Activated CD4-positive, alpha-beta T cell treated with anti-CD3 and anti-CD28 coated beads, Interleukin-2, amount 50 U/mL, for 16 hours (primary cell): ENCODE measurements at regions not wholly inside any gene's neighbourhood (a gene's known extent, or its start where the extent isn't known, plus 50 kb on each side); places are given as distances from the start of the nearest gene placed in this dataset.

Experiments
- DNase-seq: peaks from one replicate; pipeline ENCODE4 v3.0.0-alpha.2; 2020

DNA sequence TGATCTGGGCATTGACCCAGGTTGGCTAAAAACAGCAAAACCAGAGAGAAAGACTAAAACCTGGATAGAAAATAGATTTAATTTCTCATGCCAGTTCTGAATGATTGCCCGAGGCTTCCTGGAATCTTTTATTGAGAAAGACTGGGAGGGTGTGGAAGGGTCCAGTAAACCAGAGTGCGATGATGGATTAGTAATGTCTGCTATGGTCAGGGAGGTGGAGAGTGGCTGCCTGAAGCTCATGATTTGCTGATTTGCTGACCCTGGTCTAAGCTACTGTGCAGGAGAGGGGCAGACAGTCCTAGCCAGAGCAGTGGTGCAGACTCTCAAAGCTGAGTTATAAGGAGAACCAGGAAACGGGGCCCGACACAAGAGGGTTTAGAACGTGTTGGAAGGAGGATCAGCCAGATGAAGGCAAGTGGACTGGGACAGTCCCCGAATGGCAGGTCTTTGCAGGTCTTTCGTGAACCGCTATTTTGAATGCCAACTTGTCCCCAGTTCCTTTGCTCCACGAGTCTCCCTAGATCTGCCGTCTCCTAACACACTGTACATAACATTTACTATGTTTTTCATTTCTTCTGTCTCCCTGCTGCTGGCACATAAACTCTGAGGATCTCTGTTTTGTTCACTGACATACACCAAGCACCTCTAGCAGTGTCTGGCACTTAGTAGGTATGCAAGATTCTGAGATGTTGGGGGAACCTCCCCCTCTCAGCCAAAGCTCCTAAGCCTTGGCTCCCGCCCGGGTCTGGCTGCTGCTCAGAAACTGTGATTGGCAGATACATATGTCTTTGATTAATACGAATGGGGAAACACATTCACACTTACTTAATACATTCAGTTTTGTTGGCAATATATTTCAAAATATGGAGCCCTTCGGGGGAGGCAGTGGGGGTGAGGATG is 237.3 kb upstream of the TNRC6C start:
- no peak for DNase-seq

DNA sequence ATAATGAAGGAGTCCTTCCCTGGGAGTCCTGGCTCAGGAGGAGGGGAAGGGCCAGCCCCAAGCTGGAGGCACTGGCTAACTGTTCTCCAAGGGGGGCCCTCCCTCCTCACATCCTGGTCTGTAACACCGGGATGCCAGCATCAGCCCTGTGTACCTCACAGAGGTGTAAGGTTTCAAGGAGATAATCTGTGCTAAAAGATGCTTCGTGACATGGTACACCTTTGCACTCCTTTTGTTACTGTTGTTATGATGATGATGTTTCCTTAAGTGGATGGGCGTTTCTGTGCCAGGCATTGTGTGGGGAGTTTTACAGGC is 236.7 kb upstream of the TNRC6C start:
- DNase-seq = no peak

DNA sequence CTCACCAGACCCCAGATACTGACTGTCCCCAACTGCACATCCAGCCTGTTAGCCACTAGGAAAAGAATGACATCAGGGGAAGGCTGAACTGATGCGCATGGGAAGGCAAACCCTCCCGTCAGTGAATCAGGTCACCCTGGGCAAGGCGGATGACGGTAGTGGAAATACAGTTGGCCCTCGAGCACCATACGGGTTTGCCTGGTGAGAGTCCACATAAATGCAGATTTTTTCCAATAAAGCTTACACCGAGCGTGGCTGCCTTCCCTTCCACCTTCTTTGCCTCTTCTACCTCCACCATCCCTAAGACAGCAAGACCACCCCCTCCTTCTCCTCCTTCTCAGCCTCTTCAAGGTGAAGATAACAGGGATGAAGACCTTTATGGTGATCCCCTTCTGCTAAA is 236.1 kb upstream of the TNRC6C start:
- DNase-seq = no peak

DNA sequence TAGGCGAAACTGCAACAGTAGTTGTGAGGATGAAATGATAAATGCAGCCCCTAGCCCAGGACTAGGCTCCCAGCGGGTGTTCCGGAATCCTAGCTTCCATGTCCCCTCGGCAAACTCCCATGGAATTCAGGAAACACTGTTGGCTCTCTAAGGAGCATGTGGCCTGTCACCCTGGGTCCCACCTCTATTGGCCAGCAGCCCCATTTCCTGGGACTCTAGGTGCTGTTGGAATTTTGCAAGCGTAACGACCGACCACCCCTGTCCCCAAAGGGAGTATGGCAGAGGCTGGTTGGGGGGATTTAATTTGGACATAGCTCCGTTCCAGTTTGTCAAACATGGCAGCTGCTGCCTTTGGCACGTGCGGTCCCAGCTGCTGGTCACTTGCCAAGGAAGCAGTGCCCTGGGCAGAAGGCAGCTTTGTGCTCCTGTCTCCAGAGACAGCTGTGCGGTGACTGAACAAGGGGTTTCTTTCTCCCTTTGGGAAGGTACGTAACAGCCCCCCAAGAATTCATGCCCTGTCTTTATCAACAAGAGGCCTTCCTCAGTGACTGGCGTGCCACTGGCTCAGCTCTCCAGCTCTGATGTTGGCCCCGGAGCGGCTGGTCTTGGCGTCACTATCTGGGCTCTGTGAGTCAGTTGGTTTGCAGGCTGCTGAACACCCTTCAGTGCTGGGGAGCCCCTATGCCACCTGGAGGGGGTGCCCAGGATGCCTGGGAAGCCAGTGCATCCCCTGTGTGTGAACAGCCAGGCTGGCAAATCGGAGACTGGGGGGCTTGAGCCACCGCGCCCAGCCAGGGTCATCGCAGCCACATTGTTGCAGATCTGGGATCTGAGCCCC is 235.2 kb upstream of the TNRC6C start:
- no peak for DNase-seq

DNA sequence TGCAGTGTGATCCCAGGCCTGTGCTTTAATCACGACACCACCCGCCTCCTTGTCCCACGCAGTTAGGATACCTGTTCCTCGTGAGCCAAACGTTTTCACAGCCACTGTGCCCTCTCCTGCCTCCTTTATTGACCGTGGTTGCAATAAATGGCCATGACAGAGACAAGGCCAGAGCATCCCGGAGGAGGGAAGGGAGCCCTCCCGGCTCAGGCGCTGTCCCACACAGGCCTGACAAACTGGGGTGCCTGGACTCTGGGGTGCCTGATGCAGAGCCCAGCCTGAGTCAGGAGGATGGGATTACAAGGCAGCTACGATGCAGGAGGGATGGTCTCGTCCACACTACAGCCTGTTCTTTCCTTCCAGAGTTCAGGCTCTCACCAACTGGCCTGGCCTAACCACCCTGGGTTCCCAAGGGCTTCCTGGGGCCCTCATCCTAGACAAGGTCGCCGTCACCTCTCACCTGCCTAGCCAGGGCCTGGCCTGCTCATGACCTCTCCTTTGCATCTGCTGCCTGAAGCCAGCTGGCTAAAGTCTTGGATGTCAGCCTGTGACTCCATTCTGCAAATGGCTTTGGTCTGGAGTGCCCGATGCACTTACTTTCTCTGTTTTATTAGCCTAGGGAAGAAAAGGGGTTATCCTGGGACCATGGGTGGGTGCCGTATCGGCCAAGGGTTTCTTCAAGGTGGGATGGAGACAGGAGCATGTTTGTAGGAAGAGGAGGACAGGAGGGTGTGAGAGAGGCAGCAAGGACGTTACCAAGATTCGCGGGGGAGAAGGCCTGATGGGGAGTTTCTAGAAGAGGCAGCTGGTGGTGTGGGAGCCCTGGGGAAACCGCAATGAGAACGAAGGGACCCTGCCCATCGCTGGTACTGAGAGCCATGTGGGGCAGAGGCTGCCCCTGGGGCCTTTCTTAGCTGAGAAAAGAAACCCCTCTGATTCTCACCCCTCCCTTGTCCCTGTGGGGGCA is 234.3 kb upstream of the TNRC6C start:
- no peak for DNase-seq

DNA sequence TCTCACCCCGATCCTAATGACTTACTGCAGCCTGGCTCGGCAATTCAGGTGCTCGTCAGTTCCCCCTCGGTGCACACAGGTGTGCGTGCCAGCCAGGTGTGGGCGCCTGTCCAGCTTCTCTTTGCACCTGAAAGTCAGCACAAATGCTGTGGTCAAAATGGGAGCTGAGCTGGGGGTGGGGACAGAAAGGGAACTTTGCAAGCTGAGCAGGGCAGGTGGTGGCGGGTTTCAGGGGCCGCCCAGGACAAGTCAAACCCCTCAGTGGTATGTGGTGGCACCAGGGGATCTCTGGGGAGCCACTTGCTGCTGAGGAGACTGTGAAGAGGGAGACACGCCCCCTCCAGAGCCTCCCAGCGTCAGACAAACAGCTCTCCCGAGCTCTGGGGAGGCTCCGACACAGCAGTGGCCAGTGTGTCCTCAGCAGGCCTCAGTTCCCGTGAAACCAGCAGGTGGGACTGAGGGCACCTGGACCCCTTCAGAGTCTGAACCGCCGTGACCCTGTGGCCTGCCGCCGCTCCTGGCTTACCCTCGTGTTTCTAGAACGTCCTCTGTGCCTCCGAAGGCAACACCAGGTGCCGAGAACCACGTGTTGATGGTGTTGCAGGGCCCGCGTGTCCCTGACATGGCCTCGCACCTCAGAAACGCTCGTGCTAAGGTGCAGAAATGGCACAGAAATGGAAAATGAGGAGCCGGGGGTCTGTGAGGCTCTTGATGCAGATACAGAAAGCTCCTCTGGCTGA is 233.5 kb upstream of the TNRC6C start:
- no peak for DNase-seq

DNA sequence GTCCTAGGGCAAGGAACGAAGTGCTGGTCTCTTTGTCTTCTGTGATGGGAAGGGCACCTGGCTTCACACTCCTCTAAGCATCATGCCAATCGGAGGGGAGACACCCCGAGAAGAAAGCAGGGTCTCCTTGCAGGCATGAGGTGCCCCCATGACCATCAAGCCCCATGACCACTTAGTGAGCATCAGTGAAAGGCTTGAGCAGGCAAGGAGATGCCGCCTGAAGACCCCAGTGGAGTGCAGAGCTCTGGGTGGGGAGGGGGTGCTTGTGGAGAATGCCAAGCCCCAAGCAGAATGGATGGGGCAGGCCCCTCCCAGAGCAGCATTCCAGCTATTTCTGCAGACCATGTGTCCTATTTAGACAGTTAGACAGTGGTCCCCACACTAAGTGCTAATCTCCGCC is 232.7 kb upstream of the TNRC6C start:
- DNase-seq = no peak

DNA sequence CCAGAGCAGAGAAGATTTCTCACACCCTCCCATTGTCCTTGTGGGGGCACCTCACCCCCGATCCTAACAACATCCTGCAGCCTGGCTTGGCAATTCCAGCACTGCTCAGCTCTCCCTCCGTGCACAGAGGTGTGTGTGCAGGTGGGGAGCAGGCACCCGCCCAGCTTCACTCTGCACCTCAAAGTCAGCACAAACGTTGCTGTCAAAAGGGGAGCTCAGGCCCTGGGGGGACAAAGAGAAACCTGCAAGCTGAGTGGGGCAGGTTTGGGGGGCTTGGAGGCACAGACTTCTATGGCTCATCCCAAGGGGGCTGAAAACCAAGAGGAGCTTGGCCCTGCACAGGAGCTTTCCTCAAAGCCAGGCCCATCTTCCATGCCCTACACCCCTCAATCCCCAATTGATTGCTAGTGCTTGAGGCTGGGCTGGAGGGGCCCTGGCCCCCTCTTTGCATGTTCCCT is 231.9 kb upstream of the TNRC6C start:
- DNase-seq = no peak

DNA sequence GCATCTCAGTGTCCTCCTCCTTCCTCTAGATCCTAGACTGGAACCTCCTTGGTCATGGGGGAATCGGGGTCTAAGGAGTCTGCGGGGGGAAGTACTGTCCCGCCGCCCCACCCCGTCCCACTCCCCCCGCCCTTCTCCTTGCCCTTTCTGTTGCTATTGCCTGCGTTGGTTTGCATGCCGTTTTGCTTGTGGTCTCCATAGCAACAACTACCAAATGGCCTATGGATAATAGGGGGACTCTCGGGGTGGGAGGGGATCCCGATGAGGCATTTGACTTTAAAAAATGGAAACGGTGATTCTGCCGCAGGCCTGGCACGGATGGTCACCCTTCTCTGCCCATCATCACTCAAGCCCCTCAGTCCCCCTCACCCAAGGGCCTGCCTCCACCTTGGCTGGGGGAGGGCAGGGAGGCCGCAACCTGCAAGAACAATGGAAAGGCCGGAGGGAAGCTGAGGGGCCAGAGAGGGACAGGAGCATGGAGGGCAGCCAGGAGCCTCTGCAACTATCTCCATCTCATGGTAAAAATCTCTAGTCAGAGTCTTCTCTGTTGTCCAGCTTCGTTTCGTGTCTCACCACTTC is 231.4 kb upstream of the TNRC6C start:
- no peak for DNase-seq

DNA sequence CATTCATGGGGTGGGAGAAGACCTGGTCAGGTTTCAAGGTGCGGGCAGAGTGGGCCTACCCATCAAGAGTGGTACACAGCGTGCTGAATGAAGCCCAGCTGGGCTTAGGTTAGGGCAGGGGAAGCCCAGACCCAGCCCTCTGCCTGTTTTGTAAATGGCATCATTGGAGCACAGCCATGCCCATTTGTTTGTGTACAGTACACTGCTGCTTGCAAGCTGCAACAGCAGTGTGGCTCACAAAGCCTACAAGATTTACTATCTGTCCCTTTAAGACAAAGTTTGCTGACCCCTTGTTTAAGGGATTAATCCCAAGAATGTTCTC is 230.1 kb upstream of the TNRC6C start:
- DNase-seq = no peak

DNA sequence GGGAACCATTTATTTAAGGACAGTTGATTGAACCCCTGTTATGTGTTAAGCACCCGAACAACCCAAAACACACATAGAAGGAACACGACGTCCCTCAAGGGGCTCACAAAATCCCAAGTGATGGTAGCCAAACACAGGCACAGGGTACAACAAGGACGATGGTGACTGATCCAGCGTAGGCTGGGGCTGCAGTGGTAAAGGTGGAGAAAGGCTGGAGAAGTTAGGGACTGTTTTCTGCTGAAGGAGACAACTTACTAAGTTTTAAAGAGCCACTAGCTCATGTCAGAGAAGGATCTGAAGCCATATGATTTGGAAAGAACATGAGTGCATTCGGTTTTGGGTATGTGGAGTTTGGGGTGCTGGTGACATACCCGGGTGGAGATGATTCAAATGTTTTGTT is 229.6 kb upstream of the TNRC6C start:
- DNase-seq = no peak

DNA sequence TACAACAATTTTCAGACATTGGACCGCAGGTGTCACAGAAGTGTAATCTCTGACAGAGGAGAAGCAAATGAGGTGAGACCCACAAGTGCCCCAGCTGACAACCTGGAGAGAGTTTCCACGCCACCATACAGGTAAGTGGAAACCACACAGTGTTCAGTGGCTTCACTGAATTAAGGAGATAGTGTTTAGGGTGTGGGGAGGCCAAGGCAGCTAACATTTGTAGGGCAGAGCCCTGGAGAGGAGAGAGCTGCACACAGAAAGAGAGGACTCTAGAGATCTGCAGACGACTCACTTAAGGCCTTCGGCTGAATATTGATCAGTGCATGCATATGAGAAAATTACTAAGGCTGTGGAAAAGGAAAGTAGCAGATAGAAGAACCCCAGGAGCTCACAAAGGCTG is 228.9 kb upstream of the TNRC6C start:
- no peak for DNase-seq

DNA sequence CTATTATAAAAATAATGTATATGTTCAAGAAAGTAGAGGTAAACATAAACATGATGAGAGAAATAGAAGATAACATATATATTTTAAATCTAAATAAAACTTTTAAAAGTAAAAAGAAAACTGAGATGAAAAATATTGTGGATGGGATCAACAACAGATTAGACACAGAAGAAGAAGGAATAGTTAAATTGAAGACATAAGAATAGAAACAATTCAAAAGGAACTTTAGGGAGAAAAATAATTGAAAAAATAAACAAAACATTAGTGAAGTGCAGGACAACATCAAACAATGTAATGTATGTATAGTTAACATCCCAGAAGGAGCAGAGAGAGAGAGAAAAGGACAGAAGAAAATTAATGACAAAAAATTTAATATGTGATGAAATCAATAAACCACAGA is 228.1 kb upstream of the TNRC6C start:
- no peak for DNase-seq

DNA sequence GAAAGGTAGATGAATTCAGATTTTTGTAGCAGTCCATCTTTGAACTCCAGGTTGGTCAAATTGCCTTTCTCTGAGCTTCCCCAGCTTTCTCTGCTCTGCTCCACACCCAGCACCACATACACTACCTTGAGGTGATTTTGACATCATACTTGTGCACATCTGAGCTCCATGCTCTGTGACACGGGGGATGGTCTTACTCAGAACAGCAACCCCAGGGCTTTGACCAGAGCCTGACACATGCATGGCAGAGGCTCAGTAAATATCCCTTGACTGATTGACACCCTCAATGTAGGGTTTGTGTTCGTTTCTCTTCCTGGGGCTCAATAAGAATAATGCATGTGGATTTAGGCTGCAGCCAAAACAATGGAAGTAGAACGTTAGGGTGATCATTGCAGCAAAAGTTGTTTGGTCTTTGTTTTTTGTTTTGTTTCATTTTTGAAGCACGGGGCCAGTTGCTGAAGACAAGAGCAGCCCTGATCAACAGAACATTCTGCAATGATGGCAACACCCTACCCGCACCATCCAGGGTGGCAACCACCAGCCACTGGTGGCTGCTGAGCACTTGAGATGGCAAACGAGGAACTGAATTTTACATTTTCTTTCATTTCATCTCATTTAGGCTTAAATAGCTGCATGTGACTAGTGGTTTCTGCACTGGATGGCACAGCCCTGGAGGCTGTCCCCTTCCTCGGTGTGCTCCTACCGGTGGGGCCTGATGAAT is 224.8 kb upstream of the TNRC6C start:
- DNase-seq = no peak

DNA sequence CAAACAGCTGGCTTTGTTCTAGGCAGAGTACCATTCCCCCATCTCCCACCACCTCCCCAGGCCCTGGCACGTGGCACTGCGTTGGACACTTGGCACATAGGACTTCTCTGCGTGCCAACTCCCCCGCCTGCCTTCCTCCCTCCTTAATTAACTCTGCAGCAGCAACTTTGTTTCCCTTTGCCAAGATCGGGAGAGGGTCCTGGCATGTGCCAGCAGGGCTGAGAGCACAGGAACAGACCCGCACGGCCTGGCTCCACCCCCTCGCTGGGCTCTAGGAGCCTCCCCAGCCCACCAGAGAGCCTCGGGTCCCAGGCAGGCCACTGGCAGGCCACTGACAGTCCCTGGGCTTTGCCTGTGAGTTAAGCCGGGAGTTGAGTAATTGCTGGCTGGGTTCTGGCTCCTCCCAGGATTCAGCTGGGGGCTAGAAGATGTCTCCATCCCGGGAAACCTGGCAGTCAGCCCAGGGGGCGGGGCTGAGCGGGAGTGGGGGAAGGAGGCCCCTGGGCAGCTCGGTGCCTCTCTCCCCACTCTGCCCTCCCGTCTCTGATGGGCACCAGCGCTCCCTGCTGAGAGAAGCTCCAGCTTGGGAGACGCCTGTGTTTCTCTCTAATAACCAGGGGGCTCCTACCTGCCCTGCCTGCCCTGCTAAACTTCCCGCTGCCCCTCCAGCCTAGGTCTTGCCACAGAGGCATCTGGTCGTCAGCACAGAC is 224.0 kb upstream of the TNRC6C start:
- no peak for DNase-seq

DNA sequence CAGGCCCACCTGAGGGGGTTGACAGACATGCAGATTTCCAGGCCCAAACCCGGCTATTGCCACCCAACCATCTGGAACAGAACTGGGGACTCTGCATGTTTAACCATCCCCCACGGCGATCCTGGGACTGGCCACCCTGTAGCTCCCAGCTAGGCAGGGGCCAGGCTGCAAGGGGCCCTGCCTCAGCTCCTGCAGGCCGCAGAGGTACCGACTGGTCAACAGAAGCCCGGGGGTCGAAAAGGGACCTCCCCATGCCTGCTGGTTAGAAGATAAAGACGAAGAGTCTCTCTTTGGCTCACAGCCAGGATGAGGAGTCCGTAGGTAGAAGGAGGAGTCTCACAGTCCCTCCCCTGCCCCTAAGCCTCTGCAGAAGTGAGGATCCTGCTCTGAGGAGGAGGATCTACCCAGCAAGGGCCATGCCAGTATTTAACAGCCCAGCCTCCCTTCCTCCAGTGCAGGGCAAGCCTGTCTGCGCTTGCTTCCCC is 223.4 kb upstream of the TNRC6C start:
- no peak for DNase-seq

DNA sequence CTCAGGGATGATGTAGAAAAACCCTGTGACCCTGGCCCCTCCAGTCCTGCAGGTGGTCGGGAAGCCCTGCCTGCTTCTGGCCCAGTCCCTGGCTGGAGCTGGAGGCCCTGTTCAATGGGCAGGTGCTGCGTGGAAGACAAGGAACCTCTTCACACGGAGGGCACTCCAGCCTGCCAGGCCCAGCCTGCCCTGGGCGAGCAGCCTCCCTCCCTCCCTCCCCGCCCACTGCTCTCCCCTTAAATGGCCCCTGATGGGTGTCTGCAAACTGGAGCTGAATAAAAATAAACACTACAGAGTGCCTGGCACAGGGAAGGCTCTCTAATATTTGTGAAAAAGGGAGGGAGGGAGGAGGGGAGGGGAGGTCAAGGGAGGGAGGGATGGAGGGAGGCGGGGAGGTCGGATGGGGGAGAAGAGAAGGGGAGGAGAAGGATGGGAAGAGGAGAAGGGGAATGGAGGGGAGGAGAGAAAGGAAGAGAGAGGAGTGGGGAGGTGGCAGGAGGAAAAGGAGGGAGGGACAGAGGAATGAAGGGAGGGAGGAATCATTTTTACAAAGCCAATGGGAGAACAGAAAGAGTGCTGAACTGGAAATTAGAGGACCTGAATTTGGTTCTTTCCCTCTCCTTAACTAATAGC is 222.8 kb upstream of the TNRC6C start:
- no peak for DNase-seq

DNA sequence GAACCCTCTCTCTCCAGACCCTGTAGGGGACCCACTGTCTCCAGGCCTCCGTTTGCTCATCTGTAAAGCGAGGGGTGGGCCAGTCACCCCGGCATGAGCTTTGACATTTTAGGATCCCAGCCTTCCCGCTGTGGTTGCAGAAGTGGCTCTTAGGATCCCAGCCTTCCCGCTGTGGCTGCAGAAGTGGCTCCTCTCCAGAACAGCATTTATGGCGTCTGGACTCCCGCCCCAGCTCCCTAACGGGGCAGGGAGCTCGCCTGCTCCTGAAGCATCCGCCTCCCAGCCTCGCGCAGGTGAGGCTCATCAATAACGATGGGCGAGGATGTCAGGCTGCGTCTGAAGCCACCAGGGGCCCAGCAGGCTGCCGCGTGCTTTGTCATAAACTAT is 222.3 kb upstream of the TNRC6C start:
- no peak for DNase-seq

DNA sequence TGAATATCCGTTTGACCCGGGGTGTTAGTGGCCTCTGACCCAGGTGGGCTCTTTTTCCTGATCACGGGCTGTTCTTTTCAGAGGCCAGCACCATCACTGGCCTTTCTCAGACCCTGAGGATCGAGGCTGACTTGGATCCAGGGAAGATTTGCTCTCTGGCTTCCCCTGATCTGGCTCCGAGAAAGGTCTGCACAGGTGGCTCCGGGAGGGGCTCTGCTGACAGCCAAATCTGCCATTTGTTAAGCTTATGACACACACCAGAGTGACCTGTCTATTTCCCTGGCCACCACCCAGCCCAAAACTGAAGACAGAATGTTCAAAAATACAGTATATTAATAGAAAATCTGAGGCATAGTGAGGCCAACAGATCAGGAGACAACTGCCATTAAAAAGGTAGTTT is 221.8 kb upstream of the TNRC6C start:
- no peak for DNase-seq
